ENCODE measurements at regions not wholly inside any gene's neighbourhood (a gene's known extent, or its start where the extent isn't known, plus 50 kb on each side); places are given as distances from the start of the nearest gene placed in this dataset.

DNA sequence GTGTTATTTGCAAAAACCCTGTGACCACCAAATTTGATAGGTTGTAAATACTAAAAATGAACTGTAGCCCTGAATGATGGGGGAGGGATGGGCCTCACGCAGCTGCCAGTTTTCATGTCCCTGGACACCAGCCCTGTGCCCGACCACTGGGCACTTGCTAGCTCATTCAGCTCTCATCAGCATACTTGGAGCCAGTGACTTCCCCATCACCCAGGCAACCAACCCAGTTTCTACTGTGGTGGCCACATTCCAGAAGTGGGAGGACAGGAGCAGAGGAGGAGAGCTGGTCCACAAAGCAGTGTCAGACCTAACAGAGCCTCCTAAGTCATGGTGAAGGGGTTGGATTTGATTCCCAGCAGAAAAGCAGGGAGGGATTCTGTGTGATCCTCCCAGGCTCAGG, 128.2 kb downstream of the CPEB2 start:
- FAIRE-seq: no peak
- H3K27ac ChIP-seq (ENCODE audit: low read depth in 1 of 3, low read length in 2 of 3): no peak overlapping the region
- H3K4me3 ChIP-seq (ENCODE audit: low read depth in 1 of 3, low read length in 3 of 3): no peak overlapping the region
- 83 to 86% (median 84%) methylated on average over 2 of the region's 2 CpGs for WGBS, 3 donors
- H3K4me1 ChIP-seq (ENCODE audit: control insufficient read depth in 3 of 3, insufficient read depth in 2 of 3, low read depth in 1 of 3, low read length in 2 of 3): no peaks in the 10 kb centered on the region
- DNase-seq: no peak
- peaks cover 0 to 3% of the 10 kb centered on the region in 2 donors for H3K9me3 ChIP-seq (ENCODE audit: control insufficient read depth in 2 of 2, insufficient read depth in 1 of 2, low read depth in 1 of 2, low read length in 1 of 2)
- no peaks in the 10 kb centered on the region for H3K36me3 ChIP-seq (ENCODE audit: control insufficient read depth in 3 of 3, insufficient read depth in 2 of 3, low read depth in 1 of 3, low read length in 3 of 3)
- H3K27me3 ChIP-seq (ENCODE audit: control insufficient read depth in 3 of 3, insufficient read depth in 3 of 3, low read length in 3 of 3): peaks cover 0 to 3% (median 2%) of the 10 kb centered on the region in 3 donors

GRCh38 chr4:15131551-15131950, 129.3 kb downstream of the CPEB2 start:
- Histone ChIP-seq H3K9me3 (ENCODE audit: control insufficient read depth in 2 of 2, insufficient read depth in 1 of 2, low read depth in 1 of 2, low read length in 1 of 2) (peaks cover 0 to 9% of the 10 kb centered on the region in 2 donors), H3K4me1 (ENCODE audit: control insufficient read depth in 3 of 3, insufficient read depth in 2 of 3, low read depth in 1 of 3, low read length in 2 of 3) (no peaks in the 10 kb centered on the region), H3K36me3 (ENCODE audit: control insufficient read depth in 3 of 3, insufficient read depth in 2 of 3, low read depth in 1 of 3, low read length in 3 of 3) (no peaks in the 10 kb centered on the region), H3K27ac (ENCODE audit: low read depth in 1 of 3, low read length in 2 of 3) (no peak overlapping the region), H3K4me3 (ENCODE audit: low read depth in 1 of 3, low read length in 3 of 3) (no peak overlapping the region), H3K27me3 (ENCODE audit: control insufficient read depth in 3 of 3, insufficient read depth in 3 of 3, low read length in 3 of 3) (peaks cover 0 to 3% (median 2%) of the 10 kb centered on the region in 3 donors)
- DNase-seq (no peak), FAIRE-seq (no peak)
- WGBS, 3 donors: 54 to 71% (median 68%) methylated on average over 7 of the region's 7 CpGs

GRCh38 chr4:15132739-15133138, 130.5 kb downstream of the CPEB2 start:
- FAIRE-seq (no peak), DNase-seq (no peak)
- Histone ChIP-seq H3K4me3 (ENCODE audit: low read depth in 1 of 3, low read length in 3 of 3) (no peak overlapping the region), H3K9me3 (ENCODE audit: control insufficient read depth in 2 of 2, insufficient read depth in 1 of 2, low read depth in 1 of 2, low read length in 1 of 2) (peaks cover 0 to 9% of the 10 kb centered on the region in 2 donors), H3K27ac (ENCODE audit: low read depth in 1 of 3, low read length in 2 of 3) (no peak overlapping the region), H3K4me1 (ENCODE audit: control insufficient read depth in 3 of 3, insufficient read depth in 2 of 3, low read depth in 1 of 3, low read length in 2 of 3) (no peaks in the 10 kb centered on the region), H3K36me3 (ENCODE audit: control insufficient read depth in 3 of 3, insufficient read depth in 2 of 3, low read depth in 1 of 3, low read length in 3 of 3) (no peaks in the 10 kb centered on the region), H3K27me3 (ENCODE audit: control insufficient read depth in 3 of 3, insufficient read depth in 3 of 3, low read length in 3 of 3) (peaks cover 0 to 3% (median 0%) of the 10 kb centered on the region in 3 donors)
- 51 to 58% (median 55%) methylated on average over 4 of the region's 4 CpGs for WGBS, 3 donors

DNA sequence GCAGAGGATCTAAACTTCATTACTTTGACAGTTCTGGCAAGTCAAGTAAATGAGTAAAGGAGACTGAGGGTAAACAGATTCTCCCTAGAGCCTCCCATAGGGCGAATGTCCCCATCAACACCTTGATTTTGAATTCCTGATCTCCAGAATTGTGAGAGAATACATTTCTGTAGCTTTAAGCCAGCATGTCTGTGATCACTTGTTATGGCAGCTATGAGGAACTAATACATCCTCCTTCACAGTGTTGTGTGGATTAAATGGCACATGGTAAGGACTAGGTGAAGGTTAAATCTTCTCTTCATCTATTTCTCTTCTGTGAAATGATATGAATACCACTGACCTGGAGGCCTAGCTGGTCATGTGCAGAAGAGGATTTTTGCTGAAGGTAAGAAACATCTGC, 137.3 kb downstream of the CPEB2 start:
- H3K9me3 ChIP-seq (ENCODE audit: control insufficient read depth in 2 of 2, insufficient read depth in 1 of 2, low read depth in 1 of 2, low read length in 1 of 2): peaks cover 0 to 9% of the 10 kb centered on the region in 2 donors
- H3K4me3 ChIP-seq (ENCODE audit: low read depth in 1 of 3, low read length in 3 of 3): no peak overlapping the region
- no peak overlapping the region for H3K27ac ChIP-seq (ENCODE audit: low read depth in 1 of 3, low read length in 2 of 3)
- 60 to 70% (median 68%) methylated on average over 1 of the region's 1 CpG for WGBS, 3 donors
- DNase-seq (no peak), FAIRE-seq (no peak)
- H3K4me1 ChIP-seq (ENCODE audit: control insufficient read depth in 3 of 3, insufficient read depth in 2 of 3, low read depth in 1 of 3, low read length in 2 of 3): no peaks in the 10 kb centered on the region
- no peaks in the 10 kb centered on the region for H3K27me3 ChIP-seq (ENCODE audit: control insufficient read depth in 3 of 3, insufficient read depth in 3 of 3, low read length in 3 of 3)
- H3K36me3 ChIP-seq (ENCODE audit: control insufficient read depth in 3 of 3, insufficient read depth in 2 of 3, low read depth in 1 of 3, low read length in 3 of 3): no peaks in the 10 kb centered on the region

DNA sequence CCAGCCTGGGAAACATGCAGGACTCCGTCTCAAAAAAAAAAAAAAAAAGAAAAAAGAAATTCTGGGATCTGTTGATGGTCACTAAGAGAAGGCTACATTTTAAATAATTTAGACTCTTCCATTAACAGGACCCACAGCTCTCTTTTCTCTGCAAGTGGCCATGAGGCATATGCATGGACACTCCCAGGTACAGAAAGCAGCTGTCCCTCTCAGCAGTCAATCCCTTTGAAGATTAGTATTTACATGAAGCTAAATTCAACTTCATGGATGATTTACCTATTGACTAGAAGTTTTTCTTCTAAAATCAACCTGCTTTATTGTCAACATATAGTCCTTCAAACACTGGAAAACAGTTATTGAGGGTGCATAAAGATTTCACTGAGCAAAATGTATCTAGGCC, 139.9 kb downstream of the CPEB2 start:
- WGBS, 3 donors: 43 to 85% methylated on average over 1 of the region's 1 CpG; no CpG with 5 or more reads in 1 of the 3 donors
- no peaks in the 10 kb centered on the region for H3K4me1 ChIP-seq (ENCODE audit: control insufficient read depth in 3 of 3, insufficient read depth in 2 of 3, low read depth in 1 of 3, low read length in 2 of 3)
- no peak overlapping the region for H3K4me3 ChIP-seq (ENCODE audit: low read depth in 1 of 3, low read length in 3 of 3)
- H3K36me3 ChIP-seq (ENCODE audit: control insufficient read depth in 3 of 3, insufficient read depth in 2 of 3, low read depth in 1 of 3, low read length in 3 of 3): no peaks in the 10 kb centered on the region
- no peak for DNase-seq
- no peak overlapping the region for H3K27ac ChIP-seq (ENCODE audit: low read depth in 1 of 3, low read length in 2 of 3)
- FAIRE-seq: no peak
- H3K27me3 ChIP-seq (ENCODE audit: control insufficient read depth in 3 of 3, insufficient read depth in 3 of 3, low read length in 3 of 3): no peaks in the 10 kb centered on the region
- no peaks in the 10 kb centered on the region for H3K9me3 ChIP-seq (ENCODE audit: control insufficient read depth in 2 of 2, insufficient read depth in 1 of 2, low read depth in 1 of 2, low read length in 1 of 2)

DNA sequence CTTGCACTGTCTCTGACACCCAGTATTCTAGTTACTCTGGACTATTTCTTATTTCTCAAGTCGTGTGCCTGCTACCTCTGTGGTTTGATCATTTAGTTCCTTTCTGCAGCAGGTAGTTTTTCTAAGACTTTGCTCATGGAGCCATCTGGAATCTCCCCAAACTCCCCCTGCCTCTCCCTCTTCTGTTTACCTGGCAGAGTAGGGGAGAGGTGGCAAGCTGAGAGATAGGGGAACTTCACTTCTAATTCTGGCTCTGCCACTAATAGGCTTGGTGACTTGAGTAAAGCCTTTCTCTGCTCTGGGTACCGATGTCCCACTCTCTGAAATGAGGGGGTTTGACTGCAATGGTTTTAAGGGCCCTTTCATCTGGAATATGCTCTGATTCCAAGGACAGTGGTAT, 141.3 kb downstream of the CPEB2 start:
- no peaks in the 10 kb centered on the region for H3K9me3 ChIP-seq (ENCODE audit: control insufficient read depth in 2 of 2, insufficient read depth in 1 of 2, low read depth in 1 of 2, low read length in 1 of 2)
- FAIRE-seq: no peak
- H3K27ac ChIP-seq (ENCODE audit: low read depth in 1 of 3, low read length in 2 of 3): no peak overlapping the region
- no peak for DNase-seq
- no peaks in the 10 kb centered on the region for H3K27me3 ChIP-seq (ENCODE audit: control insufficient read depth in 3 of 3, insufficient read depth in 3 of 3, low read length in 3 of 3)
- WGBS, 3 donors: 71 to 85% (median 73%) methylated on average over 2 of the region's 2 CpGs
- H3K36me3 ChIP-seq (ENCODE audit: control insufficient read depth in 3 of 3, insufficient read depth in 2 of 3, low read depth in 1 of 3, low read length in 3 of 3): no peaks in the 10 kb centered on the region
- H3K4me1 ChIP-seq (ENCODE audit: control insufficient read depth in 3 of 3, insufficient read depth in 2 of 3, low read depth in 1 of 3, low read length in 2 of 3): no peaks in the 10 kb centered on the region
- no peak overlapping the region for H3K4me3 ChIP-seq (ENCODE audit: low read depth in 1 of 3, low read length in 3 of 3)

GRCh38 chr4:15144249-15144966, 142.1 kb downstream of the CPEB2 start:
- DNase-seq: no peak
- Histone ChIP-seq H3K27ac (ENCODE audit: low read depth in 1 of 3, low read length in 2 of 3) (no peak overlapping the region), H3K4me3 (ENCODE audit: low read depth in 1 of 3, low read length in 3 of 3) (no peak overlapping the region), H3K36me3 (ENCODE audit: control insufficient read depth in 3 of 3, insufficient read depth in 2 of 3, low read depth in 1 of 3, low read length in 3 of 3) (no peaks in the 10 kb centered on the region), H3K9me3 (ENCODE audit: control insufficient read depth in 2 of 2, insufficient read depth in 1 of 2, low read depth in 1 of 2, low read length in 1 of 2) (no peaks in the 10 kb centered on the region), H3K27me3 (ENCODE audit: control insufficient read depth in 3 of 3, insufficient read depth in 3 of 3, low read length in 3 of 3) (no peaks in the 10 kb centered on the region), H3K4me1 (ENCODE audit: control insufficient read depth in 3 of 3, insufficient read depth in 2 of 3, low read depth in 1 of 3, low read length in 2 of 3) (no peaks in the 10 kb centered on the region)
- no peak for FAIRE-seq
- WGBS, 3 donors: 41 to 71% (median 45%) methylated on average over 9 of the region's 9 CpGs

- H3K4me3 ChIP-seq (ENCODE audit: low read depth in 1 of 3, low read length in 3 of 3): no peak overlapping the region
- FAIRE-seq (no peak), DNase-seq (no peak)
- H3K4me1 ChIP-seq (ENCODE audit: control insufficient read depth in 3 of 3, insufficient read depth in 2 of 3, low read depth in 1 of 3, low read length in 2 of 3): no peaks in the 10 kb centered on the region
- no peaks in the 10 kb centered on the region for H3K27me3 ChIP-seq (ENCODE audit: control insufficient read depth in 3 of 3, insufficient read depth in 3 of 3, low read length in 3 of 3)
- no peak overlapping the region for H3K27ac ChIP-seq (ENCODE audit: low read depth in 1 of 3, low read length in 2 of 3)
- no peaks in the 10 kb centered on the region for H3K9me3 ChIP-seq (ENCODE audit: control insufficient read depth in 2 of 2, insufficient read depth in 1 of 2, low read depth in 1 of 2, low read length in 1 of 2)
- no peaks in the 10 kb centered on the region for H3K36me3 ChIP-seq (ENCODE audit: control insufficient read depth in 3 of 3, insufficient read depth in 2 of 3, low read depth in 1 of 3, low read length in 3 of 3)
- WGBS, 3 donors: 88 to 91% (median 91%) methylated on average over 7 of the region's 7 CpGs
Observed at GRCh38 chr4:15144967-15145295, 142.7 kb downstream of the CPEB2 start.

DNA sequence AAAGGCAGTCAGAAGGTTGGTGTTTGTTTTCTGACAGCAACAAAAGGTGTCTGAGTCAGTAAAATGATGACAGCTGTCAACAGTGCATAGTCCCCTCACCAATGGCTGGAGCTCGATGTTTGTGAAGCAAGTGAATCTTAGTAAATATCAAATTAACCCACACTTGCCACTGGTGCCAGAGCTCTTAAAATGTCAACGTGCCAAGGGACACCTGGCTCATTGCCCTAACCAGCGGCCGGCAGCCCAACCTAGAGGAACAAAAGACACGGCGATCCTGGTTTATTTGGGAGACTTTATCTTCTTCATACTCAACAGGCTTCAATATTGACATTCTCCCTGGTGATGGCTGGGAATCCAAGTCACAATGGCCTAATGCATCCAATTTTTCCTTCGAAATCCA, 143.4 kb downstream of the CPEB2 start:
- 42 to 82% (median 60%) methylated on average over 7 of the region's 7 CpGs for WGBS, 3 donors
- no peak for FAIRE-seq

More for the DNA sequence above, 143.4 kb downstream of the CPEB2 start:
- DNase-seq: no peak
- Histone ChIP-seq H3K4me3 (ENCODE audit: low read depth in 1 of 3, low read length in 3 of 3) (no peak overlapping the region), H3K36me3 (ENCODE audit: control insufficient read depth in 3 of 3, insufficient read depth in 2 of 3, low read depth in 1 of 3, low read length in 3 of 3) (no peaks in the 10 kb centered on the region), H3K27ac (ENCODE audit: low read depth in 1 of 3, low read length in 2 of 3) (no peak overlapping the region), H3K4me1 (ENCODE audit: control insufficient read depth in 3 of 3, insufficient read depth in 2 of 3, low read depth in 1 of 3, low read length in 2 of 3) (no peaks in the 10 kb centered on the region), H3K27me3 (ENCODE audit: control insufficient read depth in 3 of 3, insufficient read depth in 3 of 3, low read length in 3 of 3) (no peaks in the 10 kb centered on the region), H3K9me3 (ENCODE audit: control insufficient read depth in 2 of 2, insufficient read depth in 1 of 2, low read depth in 1 of 2, low read length in 1 of 2) (no peaks in the 10 kb centered on the region)
